ENCODE measurements at regions not wholly inside any gene's neighbourhood (a gene's known extent, or its start where the extent isn't known, plus 50 kb on each side); places are given as distances from the start of the nearest gene placed in this dataset.

DNA sequence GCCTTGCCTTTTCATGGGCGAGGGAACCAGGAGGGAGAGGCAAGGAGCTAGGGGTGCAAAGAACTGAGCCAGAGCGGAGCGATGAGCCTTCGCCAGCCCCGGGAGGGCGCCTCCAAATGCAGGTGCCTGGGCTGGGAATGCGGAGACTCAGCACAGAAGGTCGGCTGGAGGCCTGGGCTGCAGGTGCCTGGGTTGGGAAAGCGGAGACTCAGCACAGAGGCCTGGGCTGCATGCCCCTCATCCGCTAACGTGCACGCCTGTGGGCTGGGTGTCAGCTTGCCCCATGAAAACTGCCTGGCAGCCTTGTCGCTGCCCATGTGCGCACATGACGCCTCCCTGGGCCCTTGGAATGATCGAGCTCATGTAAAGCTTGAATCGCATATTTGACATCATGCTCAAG, 51.8 kb downstream of the POM121L12 start:
- no peak for DNase-seq (ENCODE audit: low read depth)
- no peak overlapping the region for H3K4me3 ChIP-seq (ENCODE audit: low read depth, low read length)
- TF ChIP-seq, protein P1, sequence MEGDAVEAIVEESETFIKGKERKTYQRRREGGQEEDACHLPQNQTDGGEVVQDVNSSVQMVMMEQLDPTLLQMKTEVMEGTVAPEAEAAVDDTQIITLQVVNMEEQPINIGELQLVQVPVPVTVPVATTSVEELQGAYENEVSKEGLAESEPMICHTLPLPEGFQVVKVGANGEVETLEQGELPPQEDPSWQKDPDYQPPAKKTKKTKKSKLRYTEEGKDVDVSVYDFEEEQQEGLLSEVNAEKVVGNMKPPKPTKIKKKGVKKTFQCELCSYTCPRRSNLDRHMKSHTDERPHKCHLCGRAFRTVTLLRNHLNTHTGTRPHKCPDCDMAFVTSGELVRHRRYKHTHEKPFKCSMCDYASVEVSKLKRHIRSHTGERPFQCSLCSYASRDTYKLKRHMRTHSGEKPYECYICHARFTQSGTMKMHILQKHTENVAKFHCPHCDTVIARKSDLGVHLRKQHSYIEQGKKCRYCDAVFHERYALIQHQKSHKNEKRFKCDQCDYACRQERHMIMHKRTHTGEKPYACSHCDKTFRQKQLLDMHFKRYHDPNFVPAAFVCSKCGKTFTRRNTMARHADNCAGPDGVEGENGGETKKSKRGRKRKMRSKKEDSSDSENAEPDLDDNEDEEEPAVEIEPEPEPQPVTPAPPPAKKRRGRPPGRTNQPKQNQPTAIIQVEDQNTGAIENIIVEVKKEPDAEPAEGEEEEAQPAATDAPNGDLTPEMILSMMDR (conservative IDR thresholded peaks at IDR 0.05; ENCODE audit: low read depth, low read length): no peak

GRCh38 chr7:53094191-53094590, 58.8 kb downstream of the POM121L12 start:
- TF ChIP-seq, protein P1 (conservative IDR thresholded peaks at IDR 0.05; ENCODE audit: low read depth, low read length): no peak
- no peak for DNase-seq (ENCODE audit: low read depth)
- no peak overlapping the region for H3K4me3 ChIP-seq (ENCODE audit: low read depth, low read length)

GRCh38 chr7:53094827-53095226, 59.4 kb downstream of the POM121L12 start:
- TF ChIP-seq, protein P1 (conservative IDR thresholded peaks at IDR 0.05; ENCODE audit: low read depth, low read length): no peak
- H3K4me3 ChIP-seq (ENCODE audit: low read depth, low read length): no peak overlapping the region
- DNase-seq (ENCODE audit: low read depth): no peak

GRCh38 chr7:53095731-53096501, 60.5 kb downstream of the POM121L12 start:
- DNase-seq (ENCODE audit: low read depth): no peak
- no peak overlapping the region for H3K4me3 ChIP-seq (ENCODE audit: low read depth, low read length)
- TF ChIP-seq, protein P1 (conservative IDR thresholded peaks at IDR 0.05; ENCODE audit: low read depth, low read length): no peak

DNA sequence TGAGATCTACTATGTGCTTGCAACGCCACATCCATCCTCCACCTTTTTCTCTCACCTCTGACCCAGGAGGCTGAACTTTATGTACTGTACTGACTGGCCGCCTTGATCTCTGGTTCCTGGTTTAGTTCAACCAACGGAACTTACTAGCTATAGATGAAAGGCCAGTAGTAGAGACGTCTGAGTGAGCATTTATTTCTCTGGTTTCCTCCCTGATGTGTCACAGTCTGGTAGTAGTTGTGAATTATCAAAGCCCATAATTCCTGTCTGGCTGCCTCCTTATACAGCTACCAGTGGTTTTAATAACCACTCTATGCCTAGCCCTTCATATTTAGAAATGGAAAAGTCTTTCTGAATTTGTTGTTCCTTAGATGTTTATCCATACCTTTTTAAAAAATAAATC, 64.7 kb downstream of the POM121L12 start:
- H3K4me3 ChIP-seq (ENCODE audit: low read depth, low read length): no peak overlapping the region
- TF ChIP-seq, protein P1 (conservative IDR thresholded peaks at IDR 0.05; ENCODE audit: low read depth, low read length): no peak
- DNase-seq (ENCODE audit: low read depth): no peak

- H3K4me3 ChIP-seq (ENCODE audit: low read depth, low read length): no peak overlapping the region
- TF ChIP-seq, protein P1 (conservative IDR thresholded peaks at IDR 0.05; ENCODE audit: low read depth, low read length): no peak
- no peak for DNase-seq (ENCODE audit: low read depth)
Observed at GRCh38 chr7:53101026-53101425, 65.6 kb downstream of the POM121L12 start.

DNA sequence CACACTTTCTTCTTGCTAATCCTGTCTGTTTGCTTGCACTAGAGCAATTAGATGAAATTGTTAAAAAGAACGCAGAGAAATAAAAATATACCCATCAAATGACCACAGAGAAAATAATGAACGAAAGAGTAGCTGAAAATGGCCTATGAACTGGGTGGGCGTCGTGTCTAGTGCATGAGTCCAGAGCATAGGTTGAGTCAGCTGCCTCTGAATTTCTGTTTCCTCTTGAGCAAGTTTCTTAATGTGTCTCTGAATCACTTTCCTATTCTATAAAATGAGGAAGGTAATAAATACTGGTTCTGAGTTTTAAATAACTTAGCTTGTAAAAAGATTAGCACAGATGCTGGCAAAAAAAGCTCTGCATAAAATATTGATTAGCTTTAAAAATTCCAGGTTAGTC, 75.0 kb downstream of the POM121L12 start:
- no peak for DNase-seq (ENCODE audit: low read depth)
- H3K4me3 ChIP-seq (ENCODE audit: low read depth, low read length): no peak overlapping the region
- TF ChIP-seq, protein P1 (conservative IDR thresholded peaks at IDR 0.05; ENCODE audit: low read depth, low read length): no peak

All from choroid plexus epithelial cell (primary cell).